Neural progenitor cell (in vitro differentiated cells): ENCODE measurements at regions not wholly inside any gene's neighbourhood (a gene's known extent, or its start where the extent isn't known, plus 50 kb on each side); places are given as distances from the start of the nearest gene placed in this dataset.

ENCODE experiments used
- EZH2phosphoT487 ChIP-seq: fragments of 200-600 bp; sonication (generic); IDR thresholded peaks from 2 replicates; pipeline ENCODE4 v1.6.1; 2017; ENCODE audit warnings: antibody characterized with exemption
- TF ChIP-seq, protein P1 (sequence below): fragments of 200-600 bp; sonication (generic); IDR thresholded peaks from 2 replicates; pipeline ENCODE4 v1.5.1; 2017; ENCODE audit warnings: antibody characterized with exemption, mild to moderate bottlenecking

DNA sequence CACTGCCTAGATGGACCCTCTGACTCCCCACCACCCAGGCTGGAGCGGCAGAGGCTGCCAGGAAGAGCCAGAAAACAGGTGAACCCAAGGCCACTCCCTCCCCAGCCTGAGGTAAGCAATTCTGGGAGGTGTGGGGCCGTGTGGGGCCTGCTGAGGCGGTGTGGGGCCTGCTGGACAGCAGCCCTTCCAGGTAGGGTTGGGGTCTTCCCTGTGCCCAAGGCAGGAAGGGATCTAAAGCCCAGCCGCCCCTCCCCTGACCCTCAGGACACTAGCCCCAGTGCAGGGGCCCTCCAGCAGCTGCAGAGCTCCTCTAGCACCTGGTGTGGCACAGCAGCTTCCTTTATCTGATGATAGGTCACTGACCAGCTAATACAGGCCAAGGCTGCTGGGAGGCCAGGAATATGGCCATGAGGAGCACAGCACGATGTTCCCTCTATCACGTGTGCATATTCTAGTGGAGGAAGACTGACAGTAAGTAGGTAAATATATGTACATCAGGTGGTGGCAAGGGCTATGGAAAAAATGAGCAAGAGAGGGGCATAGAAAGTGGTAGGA lies 86.9 kb downstream of the IER5 start:
- TF ChIP-seq, protein P1, sequence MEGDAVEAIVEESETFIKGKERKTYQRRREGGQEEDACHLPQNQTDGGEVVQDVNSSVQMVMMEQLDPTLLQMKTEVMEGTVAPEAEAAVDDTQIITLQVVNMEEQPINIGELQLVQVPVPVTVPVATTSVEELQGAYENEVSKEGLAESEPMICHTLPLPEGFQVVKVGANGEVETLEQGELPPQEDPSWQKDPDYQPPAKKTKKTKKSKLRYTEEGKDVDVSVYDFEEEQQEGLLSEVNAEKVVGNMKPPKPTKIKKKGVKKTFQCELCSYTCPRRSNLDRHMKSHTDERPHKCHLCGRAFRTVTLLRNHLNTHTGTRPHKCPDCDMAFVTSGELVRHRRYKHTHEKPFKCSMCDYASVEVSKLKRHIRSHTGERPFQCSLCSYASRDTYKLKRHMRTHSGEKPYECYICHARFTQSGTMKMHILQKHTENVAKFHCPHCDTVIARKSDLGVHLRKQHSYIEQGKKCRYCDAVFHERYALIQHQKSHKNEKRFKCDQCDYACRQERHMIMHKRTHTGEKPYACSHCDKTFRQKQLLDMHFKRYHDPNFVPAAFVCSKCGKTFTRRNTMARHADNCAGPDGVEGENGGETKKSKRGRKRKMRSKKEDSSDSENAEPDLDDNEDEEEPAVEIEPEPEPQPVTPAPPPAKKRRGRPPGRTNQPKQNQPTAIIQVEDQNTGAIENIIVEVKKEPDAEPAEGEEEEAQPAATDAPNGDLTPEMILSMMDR = no peak
- no peak for TF ChIP-seq EZH2phosphoT487
